ENCODE measurements at regions not wholly inside any gene's neighbourhood (a gene's known extent, or its start where the extent isn't known, plus 50 kb on each side); places are given as distances from the start of the nearest gene placed in this dataset.

DNA sequence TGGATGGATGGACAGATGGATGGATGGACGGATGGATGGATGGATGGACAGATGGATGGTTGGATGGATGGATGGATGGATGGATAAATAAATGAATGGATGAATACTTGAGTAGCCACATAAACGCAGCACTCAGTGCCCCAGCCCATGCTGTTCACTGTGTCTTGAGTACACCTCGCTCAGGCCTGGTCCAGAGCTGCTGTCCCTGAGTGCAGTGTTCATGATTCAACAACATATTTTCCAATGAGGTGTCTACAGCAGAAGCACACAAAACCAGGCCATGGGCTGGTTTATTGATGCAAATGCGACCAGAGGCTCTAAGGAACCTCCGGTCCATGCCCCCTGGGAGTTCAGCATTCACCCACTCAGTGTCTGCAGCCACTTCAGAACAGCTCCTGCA, 584.3 kb downstream of the BRD1 start:
- no peak overlapping the region for H3K4me3 ChIP-seq
- DNase-seq = no peak
- 77 to 83% (median 82%) methylated on average over 5 of the region's 5 CpGs for WGBS, 5 donors
- no peaks in the 10 kb centered on the region for H3K36me3 ChIP-seq
- intact Hi-C loops (cut with DNase I; ENCODE audit: low total_unique reads) = no loop called here
- TF ChIP-seq, protein P1, sequence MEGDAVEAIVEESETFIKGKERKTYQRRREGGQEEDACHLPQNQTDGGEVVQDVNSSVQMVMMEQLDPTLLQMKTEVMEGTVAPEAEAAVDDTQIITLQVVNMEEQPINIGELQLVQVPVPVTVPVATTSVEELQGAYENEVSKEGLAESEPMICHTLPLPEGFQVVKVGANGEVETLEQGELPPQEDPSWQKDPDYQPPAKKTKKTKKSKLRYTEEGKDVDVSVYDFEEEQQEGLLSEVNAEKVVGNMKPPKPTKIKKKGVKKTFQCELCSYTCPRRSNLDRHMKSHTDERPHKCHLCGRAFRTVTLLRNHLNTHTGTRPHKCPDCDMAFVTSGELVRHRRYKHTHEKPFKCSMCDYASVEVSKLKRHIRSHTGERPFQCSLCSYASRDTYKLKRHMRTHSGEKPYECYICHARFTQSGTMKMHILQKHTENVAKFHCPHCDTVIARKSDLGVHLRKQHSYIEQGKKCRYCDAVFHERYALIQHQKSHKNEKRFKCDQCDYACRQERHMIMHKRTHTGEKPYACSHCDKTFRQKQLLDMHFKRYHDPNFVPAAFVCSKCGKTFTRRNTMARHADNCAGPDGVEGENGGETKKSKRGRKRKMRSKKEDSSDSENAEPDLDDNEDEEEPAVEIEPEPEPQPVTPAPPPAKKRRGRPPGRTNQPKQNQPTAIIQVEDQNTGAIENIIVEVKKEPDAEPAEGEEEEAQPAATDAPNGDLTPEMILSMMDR (IDR thresholded peaks at IDR 0.05) = no peak
- TF ChIP-seq POLR2AphosphoS5 (IDR thresholded peaks at IDR 0.05) (no peak), POLR2A (IDR thresholded peaks at IDR 0.05) (no peak), EP300 (IDR thresholded peaks at IDR 0.05) (no peak)
- peaks cover 0 to 42% (median 0%) of the 10 kb centered on the region in 3 donors for H3K27me3 ChIP-seq
- H3K4me1 ChIP-seq = no peaks in the 10 kb centered on the region
- H3K9me3 ChIP-seq = peaks cover 0 to 10% (median 1%) of the 10 kb centered on the region in 4 donors
- H3K27ac ChIP-seq = no peak overlapping the region

GRCh38 chr22:49242480-49242879, 585.2 kb downstream of the BRD1 start:
- no peaks in the 10 kb centered on the region for H3K36me3 ChIP-seq
- H3K27me3 ChIP-seq = peaks cover 0 to 50% (median 0%) of the 10 kb centered on the region in 3 donors
- no peak overlapping the region for H3K27ac ChIP-seq
- intact Hi-C loops (cut with DNase I; ENCODE audit: low total_unique reads) = no loop called here
- TF ChIP-seq, protein P1 (IDR thresholded peaks at IDR 0.05) = no peak
- TF ChIP-seq EP300 (IDR thresholded peaks at IDR 0.05) (no peak), POLR2A (IDR thresholded peaks at IDR 0.05) (no peak), POLR2AphosphoS5 (IDR thresholded peaks at IDR 0.05) (no peak)
- H3K4me3 ChIP-seq = no peak overlapping the region
- no peak for DNase-seq
- WGBS, 5 donors = 76 to 96% (median 88%) methylated on average over 3 of the region's 3 CpGs
- H3K4me1 ChIP-seq = no peaks in the 10 kb centered on the region
- peaks cover 0 to 10% (median 1%) of the 10 kb centered on the region in 4 donors for H3K9me3 ChIP-seq

- H3K36me3 ChIP-seq = no peaks in the 10 kb centered on the region
- DNase-seq = no peak
- no peaks in the 10 kb centered on the region for H3K4me1 ChIP-seq
- intact Hi-C loops (cut with DNase I; ENCODE audit: low total_unique reads) = no loop called here
- H3K4me3 ChIP-seq = no peak overlapping the region
- TF ChIP-seq, protein P1 (IDR thresholded peaks at IDR 0.05) = no peak
- TF ChIP-seq POLR2A (IDR thresholded peaks at IDR 0.05) = no peak
- TF ChIP-seq POLR2AphosphoS5 (IDR thresholded peaks at IDR 0.05) = no peak
- no peak for TF ChIP-seq EP300 (IDR thresholded peaks at IDR 0.05)
- WGBS, 5 donors = 77 to 83% (median 79%) methylated on average over 26 to 31 of the region's 31 CpGs
- H3K27ac ChIP-seq = no peak overlapping the region
- H3K27me3 ChIP-seq = peaks cover 0 to 58% (median 0%) of the 10 kb centered on the region in 3 donors
- H3K9me3 ChIP-seq = peaks cover 0 to 10% (median 1%) of the 10 kb centered on the region in 4 donors
Measured at GRCh38 chr22:49241174-49241851, 586.4 kb downstream of the BRD1 start.

DNA sequence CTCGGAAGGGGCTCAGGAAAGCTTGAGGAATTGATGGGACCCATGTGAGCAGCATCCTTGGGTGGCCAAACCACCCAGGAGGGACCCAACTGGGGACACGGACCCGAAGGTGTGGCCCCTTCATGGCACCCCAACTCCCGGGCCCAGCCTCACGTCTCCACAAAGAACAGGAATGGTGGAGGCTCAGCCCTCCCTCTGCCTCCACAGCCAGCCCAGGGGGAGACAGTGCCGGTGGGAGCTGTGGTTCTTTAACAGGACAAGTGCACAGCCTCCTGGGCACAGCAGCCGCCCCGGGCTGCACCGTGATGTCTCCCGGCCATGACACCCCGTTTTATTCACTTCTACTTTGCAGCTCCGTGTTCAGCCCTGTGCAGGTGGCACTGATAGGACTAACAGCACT, 587.2 kb downstream of the BRD1 start:
- Histone ChIP-seq H3K4me1 (no peaks in the 10 kb centered on the region), H3K27me3 (peaks cover 0 to 66% (median 0%) of the 10 kb centered on the region in 3 donors), H3K27ac (no peak overlapping the region), H3K36me3 (no peaks in the 10 kb centered on the region), H3K4me3 (no peak overlapping the region), H3K9me3 (peaks cover 0 to 10% (median 1%) of the 10 kb centered on the region in 4 donors)
- DNase-seq = no peak
- TF ChIP-seq POLR2A (IDR thresholded peaks at IDR 0.05) (no peak), POLR2AphosphoS5 (IDR thresholded peaks at IDR 0.05) (no peak), EP300 (IDR thresholded peaks at IDR 0.05) (no peak)
- TF ChIP-seq, protein P1 (IDR thresholded peaks at IDR 0.05) = no peak
- intact Hi-C loops (cut with DNase I; ENCODE audit: low total_unique reads) = no loop called here
- 77 to 85% (median 81%) methylated on average over 6 to 12 of the region's 12 CpGs for WGBS, 5 donors
